SW 1271 (cell line): ENCODE measurements at regions not wholly inside any gene's neighbourhood (a gene's known extent, or its start where the extent isn't known, plus 50 kb on each side); places are given as distances from the start of the nearest gene placed in this dataset.

ENCODE experiments used
- DNase-seq, 2 experiments: peaks; one replicate each; lab custom pipeline; 2025; lab: John Stamatoyannopoulos, UW

DNA sequence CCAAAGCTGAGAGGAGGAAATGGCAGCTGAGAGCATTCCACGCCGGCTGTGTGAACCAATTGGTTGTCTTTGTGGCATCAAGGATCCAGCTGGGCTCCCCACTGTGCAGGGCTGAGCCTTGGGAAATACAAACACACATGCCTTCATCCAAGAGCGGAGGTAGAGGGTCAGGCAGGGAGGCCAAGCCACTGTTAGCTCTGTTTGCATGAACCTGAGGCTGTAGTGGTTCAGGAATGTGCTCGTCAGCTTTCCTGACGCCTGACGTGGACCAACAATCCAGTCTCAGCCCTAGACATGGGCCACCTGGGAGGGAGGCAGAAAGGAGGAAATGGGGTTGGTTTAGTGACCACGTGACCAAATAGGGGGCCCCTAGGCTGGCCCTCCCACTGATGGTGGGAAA, 276.9 kb downstream of the TLE3 start:
- DNase-seq, result no peak

DNA sequence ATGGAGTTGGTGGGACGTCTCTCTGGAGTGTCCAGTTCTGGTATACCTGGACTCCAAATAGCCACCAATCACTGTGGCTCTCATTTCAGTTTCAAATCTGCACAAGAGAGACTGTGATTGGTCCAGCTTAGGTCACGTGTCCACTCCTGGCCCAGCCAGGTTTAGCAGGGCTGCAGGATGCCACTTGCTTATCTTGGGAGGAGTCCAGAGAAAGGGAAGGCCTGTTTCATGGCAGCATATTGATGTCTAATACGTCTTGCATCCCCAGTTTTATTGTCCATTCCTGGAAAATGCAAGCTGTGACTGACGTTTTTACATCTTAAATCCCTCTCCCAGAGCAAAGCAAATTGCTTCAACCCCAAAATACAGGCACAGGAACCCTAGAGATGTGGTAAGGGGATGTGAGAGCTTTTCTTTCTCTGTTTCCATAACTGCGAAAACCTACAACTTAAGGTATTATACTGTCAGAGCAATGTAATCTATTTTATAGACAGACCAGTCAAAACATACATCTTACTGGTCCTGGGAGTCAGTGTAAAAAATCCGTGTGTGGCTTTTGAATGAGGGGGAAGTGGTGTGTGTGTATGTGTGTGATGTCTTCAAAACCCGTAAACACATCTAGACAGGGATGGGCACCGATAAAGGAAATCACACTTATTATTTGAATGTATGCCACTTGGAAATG, 274.4 kb downstream of the TLE3 start:
- no peak for DNase-seq

- no peak for DNase-seq
Observed at GRCh38 chr15:69824075-69824876, 273.4 kb downstream of the TLE3 start.

DNA sequence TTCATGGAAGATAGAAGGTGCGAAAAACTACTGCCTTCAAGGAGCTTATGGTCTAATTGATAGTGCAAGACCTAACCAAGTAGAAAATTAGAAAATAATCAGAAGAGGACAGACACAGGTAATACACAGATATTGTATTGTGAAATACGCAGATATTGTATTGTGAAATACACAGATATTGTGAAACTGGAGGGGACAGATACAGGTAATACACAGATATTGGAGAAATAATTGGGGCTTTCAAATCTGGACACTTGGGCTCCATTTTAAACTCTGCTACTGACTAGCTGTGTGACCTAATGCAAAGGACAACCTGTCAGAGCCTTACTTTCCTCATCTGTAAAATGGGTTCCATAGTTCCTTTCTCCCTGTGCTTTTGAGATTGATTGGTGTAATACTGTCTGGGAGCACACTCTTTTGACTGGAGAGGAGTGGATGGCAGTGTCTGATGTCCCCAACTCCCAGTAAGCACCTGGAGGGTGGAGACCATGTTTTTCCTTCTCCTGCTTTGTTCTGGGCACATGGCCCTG, 272.8 kb downstream of the TLE3 start:
- DNase-seq, result no peak

- DNase-seq, result no peak
Observed at GRCh38 chr15:69825941-69826818, 271.5 kb downstream of the TLE3 start.

DNA sequence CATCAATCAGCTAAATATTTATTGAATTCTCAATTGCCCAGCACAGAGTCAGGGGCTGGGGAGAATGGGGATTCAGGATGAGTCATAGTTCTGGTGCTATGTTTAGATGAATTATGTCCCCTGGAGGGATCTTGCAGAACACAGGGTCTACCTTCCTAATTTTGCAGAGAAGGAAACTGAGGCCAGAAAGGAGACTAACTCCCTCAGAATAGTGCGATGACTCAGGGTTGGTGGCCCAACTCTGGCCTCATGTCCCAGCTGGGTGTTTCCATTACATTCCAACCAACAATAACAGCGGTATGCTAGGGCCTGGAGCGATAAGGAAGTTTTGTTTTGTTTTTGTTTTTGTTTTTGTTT, 270.9 kb downstream of the TLE3 start:
- no peak for DNase-seq

DNA sequence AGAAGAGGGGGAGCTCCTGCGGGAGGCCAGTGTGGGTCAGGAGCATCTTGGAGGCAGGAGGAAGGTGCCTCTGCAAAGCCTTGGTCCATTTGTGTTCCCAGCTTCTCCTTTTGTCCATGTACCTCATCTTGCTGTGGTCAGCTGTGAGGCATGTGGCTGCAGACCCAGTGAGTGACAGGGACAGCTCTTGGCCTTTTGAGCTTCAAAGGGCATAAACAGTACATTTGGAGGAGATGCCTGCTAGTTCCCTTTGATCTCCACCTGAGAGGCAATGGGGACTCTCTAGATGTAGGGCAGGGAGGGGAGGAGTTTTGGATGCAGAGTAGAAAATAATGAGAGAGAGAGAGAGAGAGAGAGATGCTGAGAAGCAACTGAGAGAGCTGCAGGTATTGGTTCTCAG, 270.0 kb downstream of the TLE3 start:
- DNase-seq, result no peak

DNA sequence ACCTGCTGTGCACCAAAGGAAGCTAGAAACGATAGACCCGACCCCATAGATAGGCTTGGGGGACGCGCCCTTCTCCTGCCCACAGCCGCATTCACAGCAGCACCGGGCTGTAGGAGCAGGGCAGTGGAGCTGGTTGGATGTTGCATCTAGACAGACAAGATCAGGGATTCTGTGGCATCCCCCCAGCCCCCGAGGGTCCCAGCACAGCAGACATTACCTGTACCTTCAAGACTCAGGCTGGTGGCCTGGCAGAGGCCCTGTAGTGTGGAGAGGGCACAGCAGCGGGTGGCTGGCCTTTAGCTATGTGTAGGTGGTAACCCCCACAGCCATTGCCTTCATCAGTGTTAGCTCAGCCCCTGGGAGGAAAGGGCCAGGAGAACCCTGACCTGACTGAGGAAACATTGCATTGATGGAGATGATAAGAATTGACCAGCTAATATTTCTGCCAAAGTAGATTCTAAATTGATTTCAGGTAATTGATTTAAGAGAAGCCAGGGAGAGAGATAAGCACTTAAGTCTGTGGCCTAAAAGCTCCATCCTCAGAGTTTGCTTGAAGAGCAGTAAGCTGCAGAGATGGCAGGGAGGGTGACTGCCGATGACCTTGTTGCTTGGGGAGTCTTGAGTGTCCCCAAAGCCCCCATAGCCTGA, 269.4 kb downstream of the TLE3 start:
- DNase-seq, result no peak

DNA sequence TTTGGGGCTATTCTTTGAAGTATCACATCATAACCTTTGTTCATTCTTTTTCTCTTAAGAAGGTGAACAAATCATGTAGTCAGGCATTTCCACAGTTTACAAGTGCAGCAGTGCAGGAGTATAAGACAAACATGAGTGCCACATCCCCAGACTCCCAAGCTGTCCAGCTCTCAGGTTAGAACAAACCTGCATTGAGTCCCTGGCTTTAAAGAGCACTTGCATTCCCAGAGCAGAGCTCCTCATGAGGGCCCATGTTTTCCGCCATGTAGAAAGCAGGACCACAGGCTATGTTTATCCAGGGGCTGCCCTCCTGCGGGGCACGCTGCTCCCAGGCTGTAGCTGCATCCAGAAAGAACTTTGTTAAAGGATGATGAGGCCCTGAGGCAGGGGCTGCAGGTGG, 267.7 kb downstream of the TLE3 start:
- no peak for DNase-seq

DNA sequence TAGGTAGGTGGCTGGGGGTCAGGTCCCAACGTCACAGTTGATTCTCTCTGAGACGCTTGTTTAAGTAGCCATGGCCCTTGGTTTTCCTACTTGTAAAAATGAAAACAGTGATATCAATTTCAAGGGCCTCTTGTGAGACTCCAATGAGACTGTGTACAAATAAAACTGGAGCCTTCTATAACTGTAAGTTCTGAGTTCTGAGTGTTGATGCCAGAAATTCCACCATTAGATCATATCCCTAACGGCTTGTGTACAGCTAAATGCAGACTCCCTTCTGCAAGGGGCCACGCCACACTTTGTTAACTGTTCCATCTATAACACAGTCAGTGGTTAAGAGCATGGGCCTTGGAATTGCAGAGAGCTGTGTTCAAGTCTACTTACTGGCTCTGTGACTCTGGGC, 267.3 kb downstream of the TLE3 start:
- no peak for DNase-seq

DNA sequence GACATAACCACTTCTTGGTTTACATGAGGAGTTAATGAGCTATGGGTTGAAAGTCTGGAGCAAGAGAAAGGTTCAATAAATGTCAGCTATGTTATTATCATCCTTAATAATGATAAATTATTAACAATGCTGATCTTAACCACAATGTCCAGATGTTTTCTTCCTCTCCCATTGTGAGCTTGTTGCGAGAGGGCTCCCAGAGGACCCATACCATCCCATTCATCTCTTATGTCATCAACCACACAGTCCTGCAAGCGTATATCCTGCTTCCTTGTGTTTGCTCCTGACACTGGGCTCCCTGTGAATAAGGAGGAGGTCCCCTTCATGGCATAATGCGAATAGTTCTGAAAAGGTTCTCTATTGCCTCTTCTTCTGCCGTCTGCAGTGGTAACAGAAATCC, 266.8 kb downstream of the TLE3 start:
- no peak for DNase-seq

- DNase-seq, result no peak
Observed at GRCh38 chr15:69834267-69834666, 263.4 kb downstream of the TLE3 start.

DNA sequence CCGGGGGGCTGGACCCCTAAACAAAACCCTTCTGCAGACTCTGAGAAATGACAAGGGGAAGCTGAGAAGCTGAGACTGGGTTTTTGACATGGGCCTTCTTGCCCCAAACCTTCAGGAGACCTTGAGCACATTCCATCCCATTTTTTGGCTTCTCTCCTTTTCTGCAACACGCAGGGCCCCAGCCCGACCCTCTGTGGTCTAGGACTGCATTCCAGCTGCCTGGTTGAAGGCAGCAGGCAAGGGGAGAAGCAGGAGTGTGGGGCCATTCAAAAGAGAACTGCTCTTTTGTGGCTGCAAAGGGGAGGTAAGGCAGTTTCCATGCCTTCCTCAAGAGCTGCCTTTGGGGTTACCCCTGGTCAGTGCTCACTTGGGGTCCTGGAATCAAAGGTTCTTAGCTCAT, 263.0 kb downstream of the TLE3 start:
- DNase-seq, result no peak

DNA sequence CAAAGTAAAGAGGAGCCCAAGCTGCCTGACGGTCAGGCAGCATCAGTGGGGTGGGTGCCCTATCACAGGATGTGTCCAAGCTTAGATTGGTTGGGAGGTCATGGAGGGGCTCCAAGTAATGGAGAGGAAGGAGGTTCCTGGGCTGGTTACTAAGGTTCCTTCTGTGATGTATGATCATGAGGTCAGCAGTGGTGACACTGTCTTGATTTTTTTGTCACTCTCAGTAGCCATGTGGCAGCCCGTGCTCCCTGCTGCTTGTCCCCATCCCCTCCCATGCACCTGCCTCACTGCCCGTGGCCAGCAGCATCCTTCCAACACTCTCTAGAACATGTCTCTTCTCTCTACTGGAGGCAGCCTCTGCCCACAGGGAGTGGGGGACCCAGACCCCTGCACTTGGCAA, 261.7 kb downstream of the TLE3 start:
- DNase-seq, result no peak

- no peak for DNase-seq
Observed at GRCh38 chr15:69836526-69837230, 261.0 kb downstream of the TLE3 start.

- no peak for DNase-seq
Observed at GRCh38 chr15:69838338-69838737, 259.4 kb downstream of the TLE3 start.

DNA sequence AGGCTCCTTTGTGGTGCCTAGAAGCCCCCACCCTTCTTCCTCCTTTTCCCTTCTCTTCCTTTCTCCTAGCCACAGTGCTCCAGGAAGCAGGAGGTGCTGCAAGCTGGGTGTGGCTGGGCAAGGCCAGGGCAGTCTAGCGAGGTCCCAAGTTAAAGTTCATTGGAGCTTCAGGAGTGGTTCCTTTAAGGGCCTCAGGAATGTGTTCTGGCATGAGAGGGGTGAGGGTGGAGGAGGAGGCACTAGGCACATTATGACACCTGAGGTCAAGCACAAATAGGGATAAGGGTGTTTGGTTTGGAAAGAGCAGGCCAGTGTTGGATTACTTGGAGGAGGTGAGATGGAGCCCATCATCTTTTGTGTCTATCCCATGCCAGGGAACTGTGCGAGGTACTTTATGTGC, 258.7 kb downstream of the TLE3 start:
- DNase-seq, result no peak

GRCh38 chr15:69841113-69841828, 256.4 kb downstream of the TLE3 start:
- DNase-seq, result no peak

- DNase-seq, result no peak
Observed at GRCh38 chr15:69842851-69843250, 254.9 kb downstream of the TLE3 start.

DNA sequence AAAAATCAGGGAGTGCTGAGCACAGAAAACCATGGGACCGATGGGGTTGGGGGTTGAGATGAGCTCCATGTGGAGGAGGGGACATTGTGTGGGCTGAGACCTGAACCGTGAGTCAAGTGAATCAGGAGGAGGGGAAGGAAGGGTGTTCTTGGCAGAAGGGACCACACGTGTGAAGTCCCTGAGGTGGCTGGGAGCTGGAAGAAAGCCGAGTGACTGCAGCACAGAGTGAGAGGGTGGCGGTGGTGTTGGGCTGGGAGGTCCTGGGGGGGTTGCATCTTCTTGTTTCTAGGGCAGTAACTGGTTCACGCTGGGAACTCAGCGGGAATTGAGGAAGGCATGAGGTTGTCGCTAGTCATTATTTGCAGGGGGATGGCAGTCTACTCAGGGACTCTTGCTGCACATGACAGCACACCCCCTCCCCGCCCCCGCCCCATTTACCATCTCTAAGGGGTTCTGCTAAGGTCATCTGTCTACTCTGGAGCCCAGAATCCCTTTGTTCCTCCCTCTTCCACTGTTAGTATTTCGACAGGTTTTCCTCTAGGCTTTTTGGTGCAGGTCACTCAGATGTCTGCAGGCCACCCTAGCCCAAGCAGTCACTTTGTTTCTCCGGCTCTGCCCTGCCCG, 254.3 kb downstream of the TLE3 start:
- DNase-seq, result no peak
